ENCODE measurements at regions not wholly inside any gene's neighbourhood (a gene's known extent, or its start where the extent isn't known, plus 50 kb on each side); places are given as distances from the start of the nearest gene placed in this dataset.

- TF ChIP-seq CTCF (IDR thresholded peaks at IDR 0.05; ENCODE audit: poor library complexity) (no peak), EZH2 (IDR thresholded peaks at IDR 0.05; ENCODE audit: borderline replicate concordance) (no peak), EZH2phosphoT487 (IDR thresholded peaks at IDR 0.05; ENCODE audit: low read depth, severe bottlenecking, unreplicated experiment) (no peak)
Observed at GRCh38 chr2:226418521-226418920, 381.1 kb downstream of the IRS1 start.

Data from hepatocyte (in vitro differentiated cells).